ENCODE measurements at regions not wholly inside any gene's neighbourhood (a gene's known extent, or its start where the extent isn't known, plus 50 kb on each side); places are given as distances from the start of the nearest gene placed in this dataset.

DNA sequence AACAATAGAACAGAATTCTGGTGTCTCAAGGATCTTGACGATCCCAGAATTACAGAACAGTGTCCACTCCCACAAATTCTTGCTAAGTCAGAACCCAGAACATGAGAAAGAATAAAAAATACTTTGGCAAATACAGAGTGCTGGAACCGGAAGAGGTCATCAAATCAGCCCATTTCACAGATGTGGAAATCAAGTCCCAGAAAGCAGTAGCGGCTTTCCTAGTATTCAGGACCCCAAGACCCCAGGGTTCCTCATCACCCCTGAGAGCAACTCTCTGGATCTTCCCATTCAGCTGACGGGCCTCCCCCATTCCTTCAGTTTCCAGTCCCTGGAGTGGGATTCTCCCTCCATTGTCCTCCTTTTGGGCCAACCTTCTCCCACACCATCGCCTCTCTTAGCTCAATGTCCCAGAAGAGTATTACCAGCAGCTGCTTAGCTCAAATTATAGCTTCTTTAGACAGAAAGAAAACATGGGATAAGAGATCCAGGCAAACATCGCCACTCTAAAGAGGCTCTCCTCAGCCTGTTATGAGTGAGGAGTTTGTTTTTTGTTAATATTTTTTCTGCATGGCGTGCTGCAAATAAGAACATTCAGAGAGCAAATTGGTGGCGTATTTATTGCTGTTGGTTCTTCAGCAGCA, 268.3 kb downstream of the MN1 start:
- TF ChIP-seq, protein P1, sequence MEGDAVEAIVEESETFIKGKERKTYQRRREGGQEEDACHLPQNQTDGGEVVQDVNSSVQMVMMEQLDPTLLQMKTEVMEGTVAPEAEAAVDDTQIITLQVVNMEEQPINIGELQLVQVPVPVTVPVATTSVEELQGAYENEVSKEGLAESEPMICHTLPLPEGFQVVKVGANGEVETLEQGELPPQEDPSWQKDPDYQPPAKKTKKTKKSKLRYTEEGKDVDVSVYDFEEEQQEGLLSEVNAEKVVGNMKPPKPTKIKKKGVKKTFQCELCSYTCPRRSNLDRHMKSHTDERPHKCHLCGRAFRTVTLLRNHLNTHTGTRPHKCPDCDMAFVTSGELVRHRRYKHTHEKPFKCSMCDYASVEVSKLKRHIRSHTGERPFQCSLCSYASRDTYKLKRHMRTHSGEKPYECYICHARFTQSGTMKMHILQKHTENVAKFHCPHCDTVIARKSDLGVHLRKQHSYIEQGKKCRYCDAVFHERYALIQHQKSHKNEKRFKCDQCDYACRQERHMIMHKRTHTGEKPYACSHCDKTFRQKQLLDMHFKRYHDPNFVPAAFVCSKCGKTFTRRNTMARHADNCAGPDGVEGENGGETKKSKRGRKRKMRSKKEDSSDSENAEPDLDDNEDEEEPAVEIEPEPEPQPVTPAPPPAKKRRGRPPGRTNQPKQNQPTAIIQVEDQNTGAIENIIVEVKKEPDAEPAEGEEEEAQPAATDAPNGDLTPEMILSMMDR (IDR thresholded peaks at IDR 0.05): no peak
- TF ChIP-seq POLR2AphosphoS5 (IDR thresholded peaks at IDR 0.05) (no peak), POLR2A (IDR thresholded peaks at IDR 0.05) (no peak)

All from stomach (tissue), 4 donors.